SW 1271 (cell line): ENCODE measurements at regions not wholly inside any gene's neighbourhood (a gene's known extent, or its start where the extent isn't known, plus 50 kb on each side); places are given as distances from the start of the nearest gene placed in this dataset.

Source experiments
- DNase-seq, 2 experiments: peaks; one replicate each; lab custom pipeline; 2025; lab: John Stamatoyannopoulos, UW

- DNase-seq: no peak
Observed at GRCh38 chr12:83691730-83692129, 1005.0 kb downstream of the TMTC2 start.

- DNase-seq: no peak
Observed at GRCh38 chr12:83690465-83690864, 1003.8 kb downstream of the TMTC2 start.

- DNase-seq: no peak
Observed at GRCh38 chr12:83689333-83689732, 1002.6 kb downstream of the TMTC2 start.

GRCh38 chr12:83676781-83677295 is 990.1 kb downstream of the TMTC2 start:
- no peak for DNase-seq

- no peak for DNase-seq
Observed at GRCh38 chr12:83666690-83667089, 980.0 kb downstream of the TMTC2 start.

GRCh38 chr12:83665634-83666218 is 979.0 kb downstream of the TMTC2 start:
- DNase-seq: no peak

- DNase-seq: no peak
Observed at GRCh38 chr12:83664650-83665049, 977.9 kb downstream of the TMTC2 start.

- no peak for DNase-seq
Observed at GRCh38 chr12:83660727-83661358, 974.1 kb downstream of the TMTC2 start.

GRCh38 chr12:83659321-83659720 is 972.6 kb downstream of the TMTC2 start:
- DNase-seq: no peak

GRCh38 chr12:83656004-83656403 is 969.3 kb downstream of the TMTC2 start:
- DNase-seq: no peak

- DNase-seq: no peak
Observed at GRCh38 chr12:83642205-83642604, 955.5 kb downstream of the TMTC2 start.

GRCh38 chr12:83641789-83642188 is 955.1 kb downstream of the TMTC2 start:
- no peak for DNase-seq

- no peak for DNase-seq
Observed at GRCh38 chr12:83634726-83635267, 948.1 kb downstream of the TMTC2 start.

- no peak for DNase-seq
Observed at GRCh38 chr12:83630526-83630925, 943.8 kb downstream of the TMTC2 start.

GRCh38 chr12:83629931-83630330 is 943.2 kb downstream of the TMTC2 start:
- no peak for DNase-seq

- DNase-seq: no peak
Observed at GRCh38 chr12:83622205-83622604, 935.5 kb downstream of the TMTC2 start.

- no peak for DNase-seq
Observed at GRCh38 chr12:83619973-83620372, 933.3 kb downstream of the TMTC2 start.

- no peak for DNase-seq
Observed at GRCh38 chr12:83615152-83615551, 928.4 kb downstream of the TMTC2 start.

GRCh38 chr12:83613586-83614110 is 926.9 kb downstream of the TMTC2 start:
- no peak for DNase-seq

- DNase-seq: no peak
Observed at GRCh38 chr12:83603106-83603505, 916.4 kb downstream of the TMTC2 start.

- DNase-seq: no peak
Observed at GRCh38 chr12:83575326-83575725, 888.6 kb downstream of the TMTC2 start.

GRCh38 chr12:83574142-83574541 is 887.4 kb downstream of the TMTC2 start:
- DNase-seq: no peak

- DNase-seq: peak; percentile 58 to 84
Observed at GRCh38 chr12:83573671-83574070, 887.0 kb downstream of the TMTC2 start.
